HG03103 (cell line): ENCODE measurements at regions not wholly inside any gene's neighbourhood (a gene's known extent, or its start where the extent isn't known, plus 50 kb on each side); places are given as distances from the start of the nearest gene placed in this dataset.

Experiments
- ATAC-seq: cut with Tn5 transposase; IDR thresholded peaks from one replicate; pipeline ENCODE4 v1.9.1; 2021; ENCODE audit warnings: low read depth; ENCODE audit not compliant: unreplicated experiment

DNA sequence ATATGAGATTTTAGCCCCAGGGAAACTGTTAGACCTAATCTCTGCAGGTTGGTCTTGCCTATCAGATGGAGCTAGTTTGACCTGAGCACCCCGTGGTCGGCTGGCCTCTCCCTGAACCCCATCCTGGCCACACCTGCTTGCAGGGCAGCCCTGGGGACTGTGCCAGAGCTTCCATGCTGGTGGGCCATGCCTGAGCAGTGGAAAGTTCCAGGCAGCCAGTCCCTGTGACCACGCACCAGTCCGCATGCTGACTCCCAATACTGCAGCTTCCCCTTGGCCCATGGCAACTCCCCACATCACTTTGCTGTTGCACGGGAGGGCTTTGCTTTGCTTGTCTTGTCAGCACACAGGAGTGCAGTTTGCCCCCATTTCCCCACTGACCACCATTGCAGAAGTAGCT is 427.8 kb upstream of the SEMA3D start:
- no peak for ATAC-seq

DNA sequence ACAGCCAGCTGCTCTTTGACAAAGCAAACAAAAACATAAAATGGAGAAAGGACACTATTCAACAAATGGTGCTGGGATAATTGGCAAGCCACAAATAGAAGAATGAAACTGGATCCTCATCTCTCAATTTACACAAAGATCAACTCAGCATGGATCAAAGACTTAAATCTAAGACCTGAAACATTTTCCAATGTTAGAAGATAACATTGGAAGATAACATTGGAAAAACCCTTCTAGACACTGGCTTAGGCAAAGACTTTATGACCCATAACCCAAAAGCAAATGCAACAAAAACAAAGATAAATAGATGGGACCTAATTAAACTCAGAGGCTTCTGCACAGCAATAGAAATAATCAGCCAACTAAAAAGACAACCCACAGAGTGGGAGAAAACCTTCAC is 425.7 kb upstream of the SEMA3D start:
- no peak for ATAC-seq

DNA sequence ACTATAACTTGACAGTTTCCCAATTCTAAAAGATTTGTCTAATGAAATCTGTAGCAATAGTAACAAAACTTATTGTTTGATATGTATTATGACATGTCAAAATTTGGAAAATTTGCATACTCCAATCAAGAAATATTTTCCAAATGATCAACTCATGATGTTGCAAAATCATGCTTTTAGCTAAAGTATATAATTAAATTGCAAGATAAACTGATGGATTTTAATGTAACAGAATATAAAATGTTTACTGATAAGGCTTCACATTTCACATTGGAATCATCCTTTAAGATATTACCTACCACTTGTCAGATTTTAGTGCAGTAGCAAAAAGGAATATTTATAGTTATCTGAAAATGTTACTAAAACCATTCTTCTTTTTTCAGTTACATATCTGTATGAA is 421.9 kb upstream of the SEMA3D start:
- no peak for ATAC-seq

DNA sequence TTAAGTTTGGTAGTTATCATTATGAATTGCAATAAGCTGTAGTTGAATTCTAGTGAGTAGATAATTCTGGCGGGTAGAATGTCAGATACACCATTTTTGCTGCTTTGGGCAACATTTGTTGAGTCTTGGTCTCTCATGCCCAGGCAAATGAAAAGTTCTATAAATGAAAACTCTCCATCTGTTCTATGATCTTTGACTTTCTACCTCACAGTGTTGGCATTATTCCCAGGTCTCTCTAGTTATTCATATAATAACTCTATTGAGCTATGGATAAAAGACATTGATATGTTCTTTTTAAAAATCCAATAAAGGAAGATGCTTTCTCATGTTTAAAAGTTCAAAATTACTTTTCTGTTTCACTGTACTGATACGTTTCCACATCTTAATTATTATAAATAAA is 415.3 kb upstream of the SEMA3D start:
- no peak for ATAC-seq

DNA sequence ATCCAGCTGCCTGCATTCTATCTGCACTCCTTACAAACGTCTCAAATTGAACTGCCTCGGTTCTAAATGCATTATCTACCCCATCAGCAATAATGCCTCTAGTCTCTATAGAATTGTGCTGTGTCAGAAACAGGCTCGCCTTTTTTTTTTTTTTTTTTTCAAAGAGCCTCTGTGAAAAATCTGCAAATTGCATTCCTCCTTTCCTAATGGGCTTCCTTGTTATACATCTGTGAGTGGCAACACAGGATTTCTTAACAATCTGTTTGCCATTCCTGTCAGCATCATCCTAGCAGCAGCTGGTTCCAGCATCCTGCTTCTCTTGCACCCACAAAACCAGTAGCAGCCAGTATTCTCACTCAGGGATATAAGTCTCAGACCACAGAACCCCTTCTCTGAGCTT is 413.5 kb upstream of the SEMA3D start:
- ATAC-seq, result no peak

DNA sequence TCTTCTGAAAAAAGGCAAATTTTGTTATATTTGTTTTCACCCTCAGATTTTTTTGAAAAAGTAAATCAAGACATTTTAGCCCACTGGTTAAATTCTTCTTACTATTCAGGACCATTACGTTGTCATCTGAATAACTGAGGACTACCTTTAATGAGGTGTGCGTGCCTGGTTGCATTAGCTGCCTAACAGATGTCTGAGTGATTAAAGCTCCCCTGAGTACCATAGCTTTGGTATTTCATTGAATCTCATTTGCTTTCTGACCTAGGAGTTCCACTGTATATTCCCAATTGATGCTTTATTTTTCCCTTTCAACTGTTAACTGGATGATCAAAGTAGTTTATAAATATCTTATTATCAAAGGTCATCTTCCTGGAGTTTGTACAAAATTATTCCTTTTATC is 410.0 kb upstream of the SEMA3D start:
- ATAC-seq, result no peak

DNA sequence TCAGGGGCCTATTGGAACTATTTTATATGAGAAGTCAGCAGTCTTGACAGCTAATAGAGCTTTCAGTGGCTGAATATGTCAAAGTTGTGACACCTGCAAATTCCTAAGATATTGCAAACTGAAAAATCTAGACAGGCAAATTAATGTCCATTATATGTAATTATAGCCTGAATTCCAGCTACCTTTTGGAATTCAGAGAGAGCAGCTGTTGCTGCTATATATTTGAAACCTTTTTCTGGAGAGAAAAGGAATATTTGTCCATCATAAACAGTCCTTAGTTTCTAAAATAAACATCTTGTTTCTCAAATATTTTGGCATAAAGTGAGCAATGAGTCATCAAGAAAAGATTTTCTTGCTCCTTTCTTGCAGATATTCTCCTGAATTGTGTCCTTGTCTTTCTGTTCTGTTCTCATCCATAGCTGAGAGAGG is 408.9 kb upstream of the SEMA3D start:
- no peak for ATAC-seq

DNA sequence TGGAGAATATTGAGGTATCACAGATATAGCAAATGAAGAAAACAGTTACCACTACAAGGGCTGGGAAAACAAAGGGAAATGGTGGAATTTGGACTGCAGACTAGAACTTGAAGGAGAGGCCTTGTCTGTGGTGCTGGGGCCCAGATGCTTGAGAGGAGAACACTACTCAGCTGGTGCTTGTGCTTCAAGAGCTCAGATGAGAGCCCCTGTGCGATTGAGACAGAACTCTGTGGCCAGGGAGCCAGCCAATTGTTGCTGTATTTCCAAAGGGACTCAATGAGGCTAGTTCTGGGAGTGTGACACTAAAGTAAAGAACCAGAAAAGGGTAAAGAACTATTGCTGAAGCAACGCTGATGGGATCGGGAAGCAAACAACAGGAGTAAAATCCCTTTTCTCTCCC is 406.5 kb upstream of the SEMA3D start:
- ATAC-seq, result no peak

DNA sequence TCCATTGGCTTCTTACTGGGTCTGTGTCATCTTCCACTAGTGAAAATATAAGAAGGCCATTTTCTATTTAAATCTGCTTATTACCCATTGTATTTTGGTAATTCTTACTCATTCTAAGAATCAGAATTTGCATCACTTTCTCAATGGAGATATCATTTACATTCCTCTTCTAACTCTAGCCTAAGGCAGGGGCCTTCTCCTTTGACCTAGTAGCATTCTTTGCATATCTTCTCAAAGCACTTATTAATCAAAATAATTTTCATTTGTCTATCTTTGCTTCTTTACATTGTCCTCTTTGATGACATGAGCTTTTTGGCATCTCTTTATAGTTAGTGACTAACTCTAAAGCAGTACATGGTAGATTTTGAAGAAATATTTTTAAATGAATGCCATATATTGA is 400.9 kb upstream of the SEMA3D start:
- no peak for ATAC-seq

DNA sequence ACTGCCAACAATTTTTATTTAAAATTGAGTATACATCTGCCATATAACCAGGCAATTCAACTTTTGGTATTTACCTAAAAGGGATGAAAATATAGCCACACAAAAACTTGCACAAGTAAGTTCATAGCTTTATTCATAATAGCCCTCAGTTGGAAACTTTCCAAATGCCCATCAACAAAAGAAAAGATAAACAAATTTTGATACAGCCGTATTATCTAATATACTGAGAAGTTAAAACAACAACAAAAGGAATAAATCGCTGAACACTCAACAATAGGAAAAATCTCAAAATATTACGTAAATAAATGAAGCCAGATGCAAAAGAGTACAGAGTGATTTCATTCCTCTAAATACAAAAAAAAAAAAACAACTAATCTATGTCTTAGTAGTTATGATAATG is 399.2 kb upstream of the SEMA3D start:
- ATAC-seq, result no peak

DNA sequence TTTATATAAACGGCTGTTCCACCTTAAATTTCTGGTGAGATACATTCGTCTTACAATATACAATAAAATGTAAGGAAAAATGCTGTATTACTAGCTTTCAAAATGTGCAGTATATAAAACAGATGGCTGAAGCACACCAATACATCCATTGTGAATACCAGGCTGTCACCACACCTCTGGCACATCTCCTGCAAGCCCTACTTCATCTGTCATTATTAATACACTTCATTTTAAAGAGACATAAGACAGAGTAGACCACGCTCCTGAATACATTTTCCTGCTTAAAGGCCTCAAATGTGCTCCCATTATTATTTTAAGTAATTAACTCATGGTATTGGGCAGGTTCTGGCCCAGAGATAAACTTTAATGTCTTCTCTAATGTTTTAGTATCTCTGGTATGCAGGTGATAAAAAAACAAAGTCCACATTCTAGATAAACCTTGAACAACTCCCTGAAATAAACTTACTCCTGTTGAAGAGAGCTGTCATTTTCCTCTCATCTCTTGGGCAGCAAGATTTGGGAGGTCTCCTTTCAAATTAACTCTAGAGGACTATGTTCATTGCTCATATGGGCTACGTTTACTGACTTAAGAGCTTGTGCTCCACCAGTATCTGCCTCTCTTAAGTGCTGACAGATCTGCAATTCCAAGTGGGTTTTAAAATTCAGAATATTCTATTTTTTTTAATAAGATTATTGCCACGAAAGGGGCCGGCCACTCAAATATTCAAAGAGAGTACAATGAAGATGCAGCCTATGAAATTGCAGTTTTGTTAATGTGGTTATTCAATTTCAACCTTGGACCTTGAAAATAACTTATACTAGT is 396.5 kb upstream of the SEMA3D start:
- ATAC-seq, result no peak

DNA sequence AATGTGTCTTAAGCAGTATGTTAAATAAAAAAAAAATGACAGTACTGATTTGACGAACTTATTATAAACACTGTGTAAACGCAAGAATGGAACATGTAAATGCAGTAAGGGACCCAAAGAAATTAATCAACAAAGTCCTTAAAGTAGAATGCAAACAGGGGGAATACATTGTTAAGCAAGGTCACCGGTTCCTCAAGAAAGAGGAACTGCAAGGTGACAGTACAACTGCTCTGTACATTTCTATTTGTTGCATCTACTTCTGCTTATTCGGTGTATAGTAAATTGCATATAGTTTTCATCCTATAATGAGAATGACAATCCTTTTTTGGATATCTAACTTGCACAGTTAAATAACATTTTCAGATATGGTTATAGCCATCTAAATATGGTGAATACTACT is 387.0 kb upstream of the SEMA3D start:
- no peak for ATAC-seq

DNA sequence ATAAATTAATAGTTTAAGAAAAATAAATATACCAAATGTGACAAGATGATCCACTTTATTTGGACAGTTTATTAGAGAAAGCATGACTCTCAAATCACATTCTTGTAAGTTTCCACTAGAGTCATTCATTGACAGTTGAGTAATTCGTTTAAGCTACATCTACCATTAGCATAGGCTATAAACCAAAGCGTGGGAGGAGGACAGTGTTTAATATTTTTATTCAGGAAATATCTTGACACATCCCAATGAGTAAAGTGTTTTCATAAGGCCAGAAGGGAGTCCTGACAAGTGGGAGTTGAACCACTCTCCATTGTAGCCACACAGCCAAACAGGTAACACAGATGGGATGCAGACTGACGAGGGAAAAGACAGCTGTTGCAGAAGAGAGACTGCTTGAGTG is 386.5 kb upstream of the SEMA3D start:
- ATAC-seq, result no peak

DNA sequence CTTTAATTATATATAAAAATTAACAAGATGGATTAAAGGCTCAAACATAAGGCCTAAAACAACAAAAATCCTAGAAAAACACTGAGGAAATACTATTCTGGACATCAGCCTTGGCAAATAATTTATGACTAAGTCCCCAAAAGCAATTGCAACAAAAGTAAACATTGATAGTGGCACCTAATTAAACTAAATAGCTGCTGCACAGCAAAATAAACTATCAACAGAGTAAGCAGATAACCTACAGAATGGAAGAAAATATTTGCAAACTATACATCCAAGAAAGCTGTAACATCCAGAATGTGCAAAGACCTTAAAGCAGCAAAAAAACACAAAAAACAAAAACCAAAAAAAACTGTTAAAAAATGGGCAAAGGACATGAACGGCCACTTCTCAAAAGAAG is 384.0 kb upstream of the SEMA3D start:
- ATAC-seq, result no peak

DNA sequence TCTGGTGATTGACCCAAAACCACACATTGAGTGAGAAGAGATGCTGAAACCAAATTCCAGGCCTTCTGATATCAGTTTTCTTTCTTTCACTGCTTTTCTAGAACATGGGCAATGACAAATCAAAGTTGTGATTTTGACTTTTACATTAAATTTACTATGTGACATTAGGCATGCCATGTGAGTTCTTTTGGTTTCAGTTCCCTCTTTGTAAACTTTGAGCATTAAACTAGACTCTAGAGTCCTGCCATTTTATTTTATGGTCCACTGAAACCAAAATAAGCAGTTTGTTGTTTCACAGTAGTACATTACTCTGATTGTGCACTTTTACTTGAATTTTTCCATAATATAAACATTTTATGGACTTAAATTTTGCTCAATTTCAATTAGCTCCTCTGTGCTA is 381.1 kb upstream of the SEMA3D start:
- peak; percentile 64 for ATAC-seq

DNA sequence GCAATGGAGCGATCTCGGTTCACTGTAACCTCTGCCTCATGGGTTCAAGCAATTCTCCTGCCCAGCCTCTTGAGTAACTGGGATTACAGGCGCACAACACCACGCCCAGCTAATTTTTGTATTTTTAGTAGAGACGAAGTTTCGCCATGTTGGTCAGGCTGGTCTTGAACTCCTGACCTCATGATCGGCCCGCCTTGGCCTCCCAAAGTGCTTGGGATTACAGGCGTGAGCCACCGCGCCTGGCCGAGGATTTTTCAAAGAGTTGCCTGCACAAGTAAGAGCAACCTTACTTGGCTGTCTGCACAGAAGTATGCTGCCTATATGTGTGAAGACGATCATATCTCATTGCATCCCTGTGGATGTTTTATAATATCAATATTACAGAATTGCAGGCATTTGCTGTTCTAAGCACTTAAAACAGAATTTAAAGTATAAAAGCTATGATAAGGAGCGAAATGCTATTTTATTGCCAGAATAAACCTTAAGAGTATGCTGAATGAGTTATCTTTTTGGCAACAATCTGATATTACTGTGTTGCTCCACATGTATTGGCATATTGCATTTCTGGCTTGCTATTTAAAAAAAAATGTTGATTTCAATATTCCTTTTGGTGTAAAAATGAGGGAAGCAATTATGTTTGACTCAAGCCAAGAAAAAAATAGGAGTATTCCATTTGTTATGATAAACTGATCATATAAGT is 379.4 kb upstream of the SEMA3D start:
- ATAC-seq, result no peak

DNA sequence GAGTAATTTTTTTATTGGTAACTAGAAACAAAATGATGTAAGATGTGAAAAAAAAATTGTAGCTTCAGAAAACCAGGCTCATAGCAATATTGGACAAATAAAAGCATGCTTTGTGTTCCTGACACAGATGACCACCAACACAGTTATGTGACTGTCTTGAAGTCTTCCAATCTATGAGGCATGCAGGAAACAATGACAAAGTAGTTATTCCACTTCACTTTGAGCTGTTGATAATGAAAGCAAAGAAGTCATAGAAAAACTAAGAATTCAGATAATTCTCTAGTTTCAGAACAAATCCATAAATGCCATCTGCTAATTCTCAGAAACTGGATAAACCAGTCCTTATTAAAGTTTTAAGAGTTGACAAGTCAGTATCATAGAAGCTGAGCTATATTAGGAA is 378.4 kb upstream of the SEMA3D start:
- ATAC-seq, result no peak

DNA sequence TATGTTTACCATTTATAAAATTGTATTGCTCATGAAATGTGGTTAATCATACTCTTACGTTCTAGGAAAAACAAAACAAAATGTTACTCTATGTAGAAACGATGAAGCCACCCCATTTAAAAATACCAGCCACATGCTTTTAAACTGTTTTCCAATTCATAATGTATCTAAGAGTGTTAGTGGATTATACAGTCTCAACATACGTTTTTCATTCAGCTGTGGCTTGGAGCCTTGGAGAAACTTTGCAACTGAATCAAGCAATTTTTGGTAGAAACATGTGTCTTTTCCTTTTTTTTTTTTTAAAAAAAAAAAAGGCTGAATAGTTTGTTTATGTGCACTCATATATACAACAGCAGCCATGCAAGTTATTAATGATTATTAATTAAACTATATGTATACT is 378.0 kb upstream of the SEMA3D start:
- ATAC-seq, result no peak

DNA sequence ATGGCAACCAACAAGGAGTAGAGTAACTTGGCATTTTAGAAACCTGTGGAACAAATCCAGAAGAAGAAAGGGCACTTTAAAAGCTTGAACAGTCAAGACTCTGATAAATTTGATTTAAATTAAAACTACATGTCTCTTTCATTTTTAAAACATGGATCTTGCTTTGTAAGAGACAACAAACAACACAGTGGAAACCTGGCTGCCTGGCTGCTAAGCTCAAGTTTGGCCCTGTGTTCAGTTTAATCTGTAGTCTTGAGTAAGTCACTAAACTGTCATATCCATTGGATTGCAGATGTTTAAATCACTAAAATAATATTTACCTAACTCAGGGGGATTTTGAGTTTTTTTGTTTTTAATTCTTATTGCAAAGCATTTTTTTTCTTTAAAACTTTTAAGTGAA is 374.9 kb upstream of the SEMA3D start:
- ATAC-seq, result no peak

DNA sequence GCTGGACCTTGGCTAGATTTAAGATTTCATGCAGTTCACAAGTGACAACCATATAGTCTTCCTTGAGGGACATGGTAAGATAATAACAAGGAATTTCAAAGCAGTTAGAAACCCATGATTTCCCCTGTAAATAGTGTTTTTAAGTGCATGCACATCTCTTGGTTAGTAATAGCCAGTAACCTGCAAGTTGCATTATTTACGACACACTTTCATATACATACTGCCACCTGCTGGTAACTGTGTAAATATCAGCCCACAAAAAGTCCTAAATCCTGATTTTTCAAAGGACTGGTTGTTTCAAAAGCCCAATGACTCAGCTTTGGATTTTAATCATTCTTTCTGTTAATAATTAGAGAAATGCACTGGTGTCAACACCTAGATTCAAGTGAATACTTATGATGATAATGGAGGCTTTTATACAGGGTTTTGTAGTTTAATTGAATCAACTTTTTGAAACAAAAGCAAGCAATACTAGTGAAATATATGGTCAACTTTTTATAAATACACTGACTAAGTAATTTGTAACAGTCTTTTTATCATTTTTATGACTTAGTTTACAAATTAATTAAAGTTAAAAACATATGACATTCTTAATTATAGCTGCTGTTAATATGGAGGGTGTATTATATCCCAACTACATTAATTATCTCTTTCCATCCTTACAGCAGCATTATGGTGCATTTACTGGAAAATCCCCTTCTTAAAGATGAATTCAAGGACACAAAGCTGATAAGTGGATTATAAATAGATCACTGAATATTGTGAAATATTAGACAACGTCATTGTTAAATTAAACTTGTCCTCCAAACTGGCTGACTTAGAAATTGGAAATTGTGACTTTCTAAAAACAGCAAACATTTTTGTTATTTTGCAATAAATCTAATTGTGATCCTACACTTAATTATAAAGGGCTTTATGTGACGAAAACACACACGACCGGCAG is 367.7 kb upstream of the SEMA3D start:
- ATAC-seq, result peak; percentile 76
